22Rv1 (cell line): ENCODE measurements at regions not wholly inside any gene's neighbourhood (a gene's known extent, or its start where the extent isn't known, plus 50 kb on each side); places are given as distances from the start of the nearest gene placed in this dataset.

Experiments used
- ZFX ChIP-seq: fragments of 450-650 bp; IDR thresholded peaks from 2 replicates; pipeline ENCODE4 v1.6.1; 2017; ENCODE audit warnings: antibody characterized with exemption, borderline replicate concordance
- TF ChIP-seq, protein P1 (sequence below): fragments of 450-650 bp; IDR thresholded peaks from 2 replicates; pipeline ENCODE4 v1.5.1; 2017; ENCODE audit warnings: mild to moderate bottlenecking

DNA sequence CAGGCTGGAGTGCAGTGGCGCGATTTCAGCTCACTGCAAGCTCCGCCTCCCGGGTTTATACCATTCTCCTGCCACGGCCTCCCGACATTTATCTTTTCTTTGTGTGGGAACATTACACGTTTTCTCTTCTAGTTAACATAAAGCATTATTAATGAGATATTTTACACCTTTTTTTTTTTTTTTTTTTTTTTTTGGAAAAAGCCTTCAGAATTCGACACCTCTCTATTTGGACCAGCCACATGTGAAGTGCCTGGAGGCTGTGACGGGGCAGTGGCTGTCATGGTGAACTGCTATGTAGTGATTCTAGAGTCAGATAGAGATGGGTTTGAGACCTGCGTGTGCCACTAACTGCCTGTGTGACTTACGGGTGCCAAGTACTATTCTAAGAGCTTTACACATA, 64.3 kb downstream of the SMIM38 start:
- TF ChIP-seq, protein P1, sequence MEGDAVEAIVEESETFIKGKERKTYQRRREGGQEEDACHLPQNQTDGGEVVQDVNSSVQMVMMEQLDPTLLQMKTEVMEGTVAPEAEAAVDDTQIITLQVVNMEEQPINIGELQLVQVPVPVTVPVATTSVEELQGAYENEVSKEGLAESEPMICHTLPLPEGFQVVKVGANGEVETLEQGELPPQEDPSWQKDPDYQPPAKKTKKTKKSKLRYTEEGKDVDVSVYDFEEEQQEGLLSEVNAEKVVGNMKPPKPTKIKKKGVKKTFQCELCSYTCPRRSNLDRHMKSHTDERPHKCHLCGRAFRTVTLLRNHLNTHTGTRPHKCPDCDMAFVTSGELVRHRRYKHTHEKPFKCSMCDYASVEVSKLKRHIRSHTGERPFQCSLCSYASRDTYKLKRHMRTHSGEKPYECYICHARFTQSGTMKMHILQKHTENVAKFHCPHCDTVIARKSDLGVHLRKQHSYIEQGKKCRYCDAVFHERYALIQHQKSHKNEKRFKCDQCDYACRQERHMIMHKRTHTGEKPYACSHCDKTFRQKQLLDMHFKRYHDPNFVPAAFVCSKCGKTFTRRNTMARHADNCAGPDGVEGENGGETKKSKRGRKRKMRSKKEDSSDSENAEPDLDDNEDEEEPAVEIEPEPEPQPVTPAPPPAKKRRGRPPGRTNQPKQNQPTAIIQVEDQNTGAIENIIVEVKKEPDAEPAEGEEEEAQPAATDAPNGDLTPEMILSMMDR = no peak
- TF ChIP-seq ZFX = no peak
